Embryonic facial prominence (tissue), 1 donor: ENCODE measurements at regions not wholly inside any gene's neighbourhood (a gene's known extent, or its start where the extent isn't known, plus 50 kb on each side); places are given as distances from the start of the nearest gene placed in this dataset.

Experiments used
- DNase-seq: peaks from one replicate; pipeline ENCODE4 v3.0.0-alpha.2; 2016; ENCODE audit errors: extremely low spot score

DNA sequence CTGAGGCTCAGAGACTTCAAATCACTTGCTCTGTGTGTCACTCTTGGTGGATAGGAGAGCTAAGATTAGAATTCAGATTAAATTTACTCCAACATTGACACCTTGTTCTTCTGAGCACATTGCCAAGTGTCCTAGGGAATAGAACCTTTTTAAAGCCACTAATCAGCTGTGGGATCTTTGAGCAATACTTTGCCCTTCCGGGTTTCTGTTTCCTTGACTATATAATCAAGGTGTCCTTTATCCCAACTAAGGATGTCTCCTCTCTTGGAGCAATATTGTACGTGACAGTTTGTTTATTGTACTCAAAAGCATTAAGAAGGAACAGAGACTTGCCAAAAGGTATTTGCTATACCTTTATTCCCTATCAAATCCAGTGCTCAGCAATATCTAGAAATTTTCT lies 170.9 kb upstream of the CADPS start:
- DNase-seq, result no peak

- DNase-seq, result no peak
These were observed 171.4 kb upstream of the CADPS start for GRCh38 chr3:63046580-63046979.

DNA sequence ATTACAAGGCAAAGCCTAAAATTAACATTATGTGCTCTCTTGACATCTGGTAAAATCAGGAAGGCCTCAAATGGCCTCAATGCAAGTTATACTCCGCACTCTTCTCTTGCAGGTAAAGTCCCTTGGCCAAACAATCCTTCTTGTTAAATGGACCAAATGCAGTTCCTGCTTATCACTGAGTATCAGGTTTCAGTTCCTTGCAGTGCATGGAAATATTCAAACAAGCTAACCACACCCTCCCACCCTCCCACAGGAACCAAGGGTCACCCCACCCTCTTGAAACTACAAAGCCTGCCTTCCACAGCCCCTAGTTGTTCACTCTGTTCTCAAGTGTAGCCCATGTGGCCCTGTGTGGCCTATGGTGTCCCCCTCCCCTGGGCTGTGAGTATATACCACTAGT lies 171.9 kb upstream of the CADPS start:
- DNase-seq, result no peak

GRCh38 chr3:63048367-63049326 lies 173.4 kb upstream of the CADPS start:
- no peak for DNase-seq

DNA sequence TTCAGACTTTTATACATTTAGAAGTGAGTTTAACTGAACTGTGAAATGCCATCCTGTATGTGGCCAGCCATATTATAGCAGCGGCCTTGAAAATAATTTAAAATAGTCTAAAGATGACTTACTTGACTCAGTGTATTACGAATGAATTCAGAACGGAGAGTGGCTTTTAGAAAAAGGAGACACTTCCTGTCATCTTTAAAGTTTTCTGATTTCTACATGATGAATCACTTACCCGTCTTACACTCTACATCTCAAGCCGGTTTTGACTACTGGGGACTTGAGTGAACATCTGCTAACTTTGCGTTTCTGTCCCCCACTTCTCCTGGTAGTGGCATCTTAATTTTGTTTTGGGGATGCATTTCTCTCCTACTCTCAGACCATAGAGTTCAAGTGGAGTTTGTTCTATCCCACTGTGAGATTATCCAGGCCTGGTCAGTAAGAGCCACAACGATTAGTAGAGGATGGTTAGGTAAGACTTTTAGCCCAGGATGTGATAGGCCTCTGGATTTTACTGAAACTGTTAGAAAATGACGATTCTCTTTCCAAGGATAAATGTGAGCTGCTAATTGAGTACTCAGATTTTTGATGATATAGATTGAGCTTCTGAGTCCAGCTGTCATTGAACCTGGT lies 175.4 kb upstream of the CADPS start:
- no peak for DNase-seq

- DNase-seq, result no peak
These were observed 176.7 kb upstream of the CADPS start for GRCh38 chr3:63051920-63052319.

DNA sequence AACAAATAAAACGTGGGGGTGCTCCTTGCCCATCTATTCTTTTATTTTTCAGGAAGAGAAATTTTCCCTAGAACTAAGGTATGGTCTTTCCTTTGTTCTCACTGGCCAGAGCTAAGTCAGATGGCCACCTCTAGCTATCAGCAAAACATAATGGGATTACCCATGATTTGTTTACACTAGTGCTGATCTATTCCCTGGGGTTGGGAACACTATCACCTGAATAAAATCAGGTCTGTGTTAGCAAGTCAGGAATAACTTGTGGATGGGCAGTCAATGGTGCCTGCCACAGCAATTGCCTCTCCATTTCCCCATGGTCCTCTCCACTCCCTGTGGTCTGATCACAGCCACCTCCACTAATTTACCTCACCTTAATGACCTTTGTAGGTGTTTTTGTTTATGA lies 181.7 kb upstream of the CADPS start:
- DNase-seq, result no peak

- no peak for DNase-seq
These were observed 185.2 kb upstream of the CADPS start for GRCh38 chr3:63060412-63060811.

- DNase-seq, result no peak
These were observed 186.2 kb upstream of the CADPS start for GRCh38 chr3:63061449-63061848.

- DNase-seq, result no peak
These were observed 189.1 kb upstream of the CADPS start for GRCh38 chr3:63064209-63064755.

DNA sequence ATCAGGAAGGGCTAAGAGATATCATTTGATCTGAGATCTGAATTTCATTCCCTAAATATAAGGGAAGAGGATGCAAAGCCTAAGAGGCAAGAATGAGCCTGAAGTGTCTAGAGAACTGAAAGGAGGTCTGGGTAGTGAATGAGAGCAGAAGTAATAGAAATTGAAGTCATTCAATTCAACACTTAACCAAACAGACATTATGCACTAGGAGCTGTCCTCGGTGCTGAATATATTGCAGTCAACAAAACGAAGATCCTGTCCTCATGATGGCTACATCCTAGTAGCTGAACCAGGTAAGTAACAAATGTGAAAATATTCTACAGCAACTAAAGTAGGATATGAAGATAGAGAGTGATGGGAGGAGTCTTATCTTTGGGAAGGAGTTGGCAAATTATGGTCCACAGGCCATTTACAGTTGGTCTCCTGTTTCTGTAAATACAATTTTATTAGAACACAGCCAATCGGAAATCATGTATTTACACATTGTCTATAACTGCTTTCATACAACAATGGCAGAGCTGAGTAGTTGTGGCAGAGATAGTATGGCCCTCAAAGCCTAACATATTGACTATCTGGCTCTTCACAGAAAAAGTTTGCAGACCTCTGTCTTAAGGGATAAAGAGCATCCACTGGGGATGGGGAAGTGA lies 192.9 kb upstream of the CADPS start:
- peak; percentile 29 for DNase-seq

DNA sequence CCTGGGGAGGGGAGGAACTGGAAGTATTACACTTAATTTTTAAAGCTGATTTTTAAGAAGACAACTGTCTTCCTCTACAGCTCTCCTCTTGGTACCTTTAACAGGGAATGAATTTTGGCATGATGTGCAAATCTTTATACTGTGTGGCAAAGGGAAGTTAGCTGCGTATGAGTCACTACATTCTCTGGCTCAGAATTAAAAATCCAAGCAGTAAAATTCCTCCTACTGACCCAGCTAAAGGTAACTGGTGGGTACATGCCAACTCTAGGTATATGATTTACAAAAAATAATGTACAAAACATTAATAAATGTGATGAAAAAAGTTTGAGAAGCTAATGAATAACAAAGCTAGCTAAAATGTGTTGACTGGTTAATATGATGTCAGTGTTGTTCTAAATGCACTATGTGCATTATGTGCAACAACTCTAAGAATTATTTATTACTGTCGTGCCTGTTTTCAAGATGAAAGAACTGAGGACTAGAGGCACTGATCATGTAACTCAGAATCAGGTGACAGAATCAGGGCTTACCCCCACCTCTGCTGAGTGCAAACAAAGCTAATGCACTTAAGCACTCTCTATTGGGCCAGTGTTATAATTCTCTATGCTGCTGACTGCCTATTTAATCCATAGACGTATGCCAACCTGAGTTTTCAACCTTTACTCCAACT lies 194.7 kb upstream of the CADPS start:
- no peak for DNase-seq

- DNase-seq, result no peak
These were observed 195.2 kb upstream of the CADPS start for GRCh38 chr3:63070476-63070810.

- no peak for DNase-seq
These were observed 201.1 kb upstream of the CADPS start for GRCh38 chr3:63076357-63076756.

GRCh38 chr3:63086190-63086589 lies 191.9 kb upstream of the SYNPR start:
- DNase-seq, result no peak

GRCh38 chr3:63089007-63089750 lies 188.9 kb upstream of the SYNPR start:
- DNase-seq, result no peak

DNA sequence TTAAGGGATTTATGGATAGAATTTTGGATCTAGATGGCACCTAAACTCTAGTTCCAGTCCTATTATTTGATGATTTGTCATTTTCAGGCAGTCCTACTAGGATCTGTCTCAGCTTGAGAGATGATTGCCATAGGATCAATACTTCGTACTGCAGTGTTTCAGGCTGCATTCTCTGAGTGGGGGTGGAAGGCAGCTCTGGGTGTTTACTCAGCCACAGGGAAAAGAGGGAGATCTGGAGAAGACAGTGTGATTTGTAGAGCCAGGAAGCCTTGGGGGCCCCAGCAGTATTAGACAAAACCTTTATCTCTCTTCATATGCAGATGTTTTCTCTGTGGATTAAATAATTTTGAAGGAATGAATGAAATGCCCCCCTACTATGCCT lies 188.4 kb upstream of the SYNPR start:
- DNase-seq, result no peak

GRCh38 chr3:63090656-63091055 lies 187.5 kb upstream of the SYNPR start:
- DNase-seq, result no peak

- DNase-seq, result no peak
These were observed 185.6 kb upstream of the SYNPR start for GRCh38 chr3:63092515-63092914.

GRCh38 chr3:63094642-63095408 lies 183.3 kb upstream of the SYNPR start:
- no peak for DNase-seq
